K562 (cell line): ENCODE measurements at regions not wholly inside any gene's neighbourhood (a gene's known extent, or its start where the extent isn't known, plus 50 kb on each side); places are given as distances from the start of the nearest gene placed in this dataset.

Experiments used
- ATAC-seq: fragments of 200-7000 bp; cut with Tn5 transposase; 3 replicates; pipeline ENCODE4 v1.9.1; 2020; ENCODE audit warnings: moderate library complexity
- BruUV-seq: library from RNA; stranded (reverse); fragments of 400-500 nt; replicated peaks from 2 replicates; lab custom pipeline; 2021; lab: Mats Ljungman, UMichigan
- CTCF ChIA-PET: fragments of 300-600 bp; formaldehyde crosslinking; extraction: SDS; loops from one replicate; lab custom pipeline; 2021; ENCODE audit warnings: low intra/inter-chr PET ratio; lab: Yijun Ruan, JAX
- POLR2A ChIA-PET: fragments of 300-600, 350-650 bp; sonication (Branson Sonifier 250); formaldehyde crosslinking; extraction: SDS; loops from one replicate; lab custom pipeline; 2021; ENCODE audit warnings: antibody characterized with exemption, inconsistent platforms; lab: Yijun Ruan, JAX
- DNase-seq, 4 experiments: peaks; one replicate each; pipeline versions ENCODE4 v3.0.0 to v3.0.0-alpha.2; 2011 to 2018; ENCODE audit warnings: low spot score in 3 of 4, mixed read lengths in 3 of 4; ENCODE audit errors: extremely low read depth in 1 of 4
- FAIRE-seq: peaks from 2 replicates; lab custom pipeline; 2011; peaks lifted over from hg19 to GRCh38; lab: Jason Lieb, UNC
- H2AFZ ChIP-seq: 2 replicates; pipeline ENCODE4 v1.6.0; 2011; ENCODE audit warnings: low read depth, low read length, control low read depth, inconsistent platforms
- H3K27ac ChIP-seq: fragments of 200-600 bp; 3 replicates; pipeline ENCODE4 v1.8.0; 2011; ENCODE audit warnings: low read depth, mild to moderate bottlenecking, control low read depth, inconsistent platforms, low read length, moderate library complexity, mixed read lengths; ENCODE audit errors: extremely low read depth
- H3K27me3 ChIP-seq, 2 experiments: fragments of 300-600 bp in 1 of 2; 2 replicates in 1 of 2; 3 replicates in 1 of 2; pipeline versions ENCODE4 v1.6.0 to v1.8.0; 2011; ENCODE audit warnings: inconsistent platforms in 2 of 2, low read length in 2 of 2, mild to moderate bottlenecking in 1 of 2, mixed read lengths in 1 of 2, moderate library complexity in 1 of 2; ENCODE audit not compliant: control insufficient read depth in 2 of 2, insufficient read depth in 2 of 2
- H3K36me3 ChIP-seq: fragments of 300-600 bp; 3 replicates; pipeline ENCODE4 v1.8.0; 2011; ENCODE audit warnings: mild to moderate bottlenecking, low read length, inconsistent platforms; ENCODE audit not compliant: control insufficient read depth, insufficient read depth
- H3K4me1 ChIP-seq, 2 experiments: fragments of 200-600 bp in 1 of 2; replicated peaks in 1 of 2; 2 replicates in 1 of 2; 3 replicates in 1 of 2; pipeline versions ENCODE4 v1.5.1 to v1.8.0; 2011; ENCODE audit warnings: inconsistent platforms in 2 of 2, low read length in 2 of 2, mild to moderate bottlenecking in 1 of 2, mixed read lengths in 1 of 2, moderate library complexity in 1 of 2; ENCODE audit not compliant: control insufficient read depth in 2 of 2, insufficient read depth in 2 of 2
- H3K4me2 ChIP-seq: 2 replicates; pipeline ENCODE4 v1.6.1; 2011; ENCODE audit warnings: low read length, control low read depth, inconsistent platforms, mixed read lengths; ENCODE audit not compliant: insufficient read depth
- H3K4me3 ChIP-seq: fragments of 200-600 bp; sonication (generic), shearing (Covaris generic); 2 replicates; pipeline ENCODE4 v1.5.1; 2016; ENCODE audit warnings: control low read depth, inconsistent platforms
- H3K79me2 ChIP-seq: fragments of 200-600 bp; 3 replicates; pipeline ENCODE4 v1.8.0; 2011; ENCODE audit warnings: low read length, inconsistent platforms; ENCODE audit not compliant: control insufficient read depth, insufficient read depth
- H3K9ac ChIP-seq, 2 experiments: 2 replicates each; pipeline versions ENCODE4 v1.6.0 to v1.6.1; 2011; ENCODE audit warnings: low read depth in 2 of 2, low read length in 2 of 2, control low read depth in 1 of 2, inconsistent platforms in 1 of 2, mild to moderate bottlenecking in 1 of 2, mixed read lengths in 1 of 2; ENCODE audit not compliant: insufficient read depth in 1 of 2
- H3K9me1 ChIP-seq: one replicate; pipeline ENCODE4 v1.6.0; 2011; ENCODE audit warnings: inconsistent platforms, mild to moderate bottlenecking, low read length, moderate library complexity; ENCODE audit not compliant: control insufficient read depth, insufficient read depth
- H3K9me3 ChIP-seq: replicated peaks from 2 replicates; pipeline ENCODE4 v1.5.1; 2011; ENCODE audit warnings: low read depth, low read length, inconsistent platforms; ENCODE audit not compliant: control insufficient read depth, insufficient read depth
- H4K20me1 ChIP-seq: replicated peaks from 2 replicates; pipeline ENCODE4 v1.6.1; 2011; ENCODE audit warnings: low read length, inconsistent platforms, mixed read lengths; ENCODE audit not compliant: control insufficient read depth, insufficient read depth
- CHCHD3 ChIP-seq: fragments of 250-450 bp; sonication (Bioruptor Pico); IDR thresholded peaks from 2 replicates; pipeline ENCODE4 v2.1.2; 2022; ENCODE audit warnings: mild to moderate bottlenecking
- PHF8 ChIP-seq: fragments of 200-600 bp; sonication (generic); IDR thresholded peaks from 2 replicates; pipeline ENCODE4 v1.6.1; 2012; ENCODE audit warnings: mixed run types, mild to moderate bottlenecking, inconsistent platforms, low read length, moderate library complexity, borderline replicate concordance
- RBM17 ChIP-seq: fragments of 200-400 bp; formaldehyde crosslinking; IDR thresholded peaks from 2 replicates; pipeline ENCODE4 v1.6.1; 2017; ENCODE audit warnings: low read depth, mild to moderate bottlenecking, low read length, borderline replicate concordance
- SAFB2 ChIP-seq: fragments of 200-400 bp; formaldehyde crosslinking; IDR thresholded peaks from 2 replicates; pipeline ENCODE4 v1.6.1; 2018; ENCODE audit warnings: borderline replicate concordance, low read length, low read depth, moderate library complexity; ENCODE audit not compliant: severe bottlenecking
- SNRNP70 ChIP-seq: fragments of 200-400 bp; formaldehyde crosslinking; optimal IDR thresholded peaks from 2 replicates; pipeline ENCODE3; 2017; ENCODE audit warnings: low read depth, low read length
- SUPT5H ChIP-seq: fragments of 450-650 bp; IDR thresholded peaks from 2 replicates; pipeline ENCODE4 v1.6.1; 2016
- ZNF707 ChIP-seq: fragments of 250-450 bp; sonication (Bioruptor Pico); conservative IDR thresholded peaks from 2 replicates; pipeline ENCODE4 v1.8.0; 2022; ENCODE audit warnings: inconsistent platforms, mild to moderate bottlenecking, moderate library complexity
- WGBS: fragments of 100-300 bp; shearing (Covaris generic); methylation state at CpG from one replicate; pipeline ENCODE4 v1.1.6; 2016; ENCODE audit warnings: low coverage, mixed read lengths; ENCODE audit not compliant: insufficient coverage; ENCODE audit errors: missing lambda C conversion rate; 5-methylcytosine and 5-hydroxymethylcytosine counted together
- in situ Hi-C: fragments of 300-500 bp; cut with MboI; formaldehyde crosslinking; loops from 4 replicates; pipeline ENCODE4 v1.15.0; 2018; ENCODE audit warnings: inconsistent platforms, mixed read lengths
- intact Hi-C: fragments of 100-400 bp; cut with micrococcal nuclease; formaldehyde crosslinking; loops from 2 replicates; pipeline ENCODE4 v1.14.2; 2022
- TF ChIP-seq, protein P1 (sequence below), 2 experiments: fragments of 450-650 bp; conservative IDR thresholded peaks; 2 replicates each; pipeline ENCODE4 v1.6.1; 2017; ENCODE audit warnings: mild to moderate bottlenecking in 2 of 2, moderate library complexity in 2 of 2
- TF ChIP-seq, protein P2 (sequence below): fragments of 450-650 bp; formaldehyde crosslinking; IDR thresholded peaks from 2 replicates; pipeline ENCODE4 v1.4.0; 2020; ENCODE audit warnings: mild to moderate bottlenecking, mixed read lengths
- TF ChIP-seq, protein P3 (sequence below): IDR thresholded peaks from 2 replicates; pipeline ENCODE4 v1.6.1; 2011; ENCODE audit warnings: borderline replicate concordance, low read depth, mild to moderate bottlenecking, moderate library complexity, low read length; ENCODE audit not compliant: insufficient read depth, poor library complexity, severe bottlenecking
- TF ChIP-seq, protein P4 (sequence below): sonication (generic); formaldehyde crosslinking; IDR thresholded peaks from 2 replicates; pipeline ENCODE4 v1.8.0; 2022; ENCODE audit warnings: mild to moderate bottlenecking, missing genetic modification reagents

DNA sequence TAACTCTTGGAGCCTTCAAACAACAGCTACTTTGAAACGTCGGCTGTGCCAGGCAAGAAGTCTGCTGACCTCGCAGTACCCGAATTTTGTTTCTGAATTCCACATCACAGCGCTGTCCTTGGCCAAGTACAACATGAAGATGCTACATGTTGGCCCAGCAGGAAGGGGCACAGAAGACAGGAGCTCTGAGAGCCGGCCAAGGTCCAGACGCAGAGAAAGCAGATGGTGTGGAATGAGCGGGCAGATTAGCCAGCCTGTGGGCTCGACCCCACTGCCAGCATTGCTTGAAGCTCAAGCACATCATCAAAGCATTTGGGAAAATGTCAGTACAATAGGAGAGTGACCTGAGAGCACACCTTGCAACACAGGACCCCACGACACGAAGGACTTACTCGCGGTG lies 64.5 kb downstream of the FZD10 start:
- no peak for FAIRE-seq
- Histone ChIP-seq H3K4me3 (no peak overlapping the region), H3K36me3 (no peaks in the 10 kb centered on the region), H2AFZ (no peak overlapping the region), H3K9me1 (no peaks in the 10 kb centered on the region), H3K4me1 (no peaks in the 10 kb centered on the region), H4K20me1 (no peaks in the 10 kb centered on the region), H3K79me2 (no peaks in the 10 kb centered on the region), H3K9me3 (no peaks in the 10 kb centered on the region; the same call in 1 of the 2 replicates), H3K27me3 (peaks cover 3 to 4% of the 10 kb centered on the region in 2 experiments; a peak in 1 of 5 replicates), H3K4me2 (no peak overlapping the region), H3K27ac (no peak overlapping the region), H3K9ac (no peak overlapping the region)
- BruUV-seq = no TSS peak
- ATAC-seq = no peak
- intact Hi-C loops (no loop called here), in situ Hi-C loops (no loop called here)
- ChIA-PET POLR2A (no interaction called here), CTCF (no interaction called here)
- WGBS = under 1% methylated on average over 13 of the region's 13 CpGs
- no peak for DNase-seq
- TF ChIP-seq SUPT5H = no peak
- TF ChIP-seq, protein P1, sequence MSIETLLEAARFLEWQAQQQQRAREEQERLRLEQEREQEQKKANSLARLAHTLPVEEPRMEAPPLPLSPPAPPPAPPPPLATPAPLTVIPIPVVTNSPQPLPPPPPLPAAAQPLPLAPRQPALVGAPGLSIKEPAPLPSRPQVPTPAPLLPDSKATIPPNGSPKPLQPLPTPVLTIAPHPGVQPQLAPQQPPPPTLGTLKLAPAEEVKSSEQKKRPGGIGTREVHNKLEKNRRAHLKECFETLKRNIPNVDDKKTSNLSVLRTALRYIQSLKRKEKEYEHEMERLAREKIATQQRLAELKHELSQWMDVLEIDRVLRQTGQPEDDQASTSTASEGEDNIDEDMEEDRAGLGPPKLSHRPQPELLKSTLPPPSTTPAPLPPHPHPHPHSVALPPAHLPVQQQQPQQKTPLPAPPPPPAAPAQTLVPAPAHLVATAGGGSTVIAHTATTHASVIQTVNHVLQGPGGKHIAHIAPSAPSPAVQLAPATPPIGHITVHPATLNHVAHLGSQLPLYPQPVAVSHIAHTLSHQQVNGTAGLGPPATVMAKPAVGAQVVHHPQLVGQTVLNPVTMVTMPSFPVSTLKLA (conservative IDR thresholded peaks at IDR 0.05) = no peak
- no peak for TF ChIP-seq CHCHD3 (CRISPR knock-in tag)
- no peak for TF ChIP-seq SNRNP70
- TF ChIP-seq, protein P2, sequence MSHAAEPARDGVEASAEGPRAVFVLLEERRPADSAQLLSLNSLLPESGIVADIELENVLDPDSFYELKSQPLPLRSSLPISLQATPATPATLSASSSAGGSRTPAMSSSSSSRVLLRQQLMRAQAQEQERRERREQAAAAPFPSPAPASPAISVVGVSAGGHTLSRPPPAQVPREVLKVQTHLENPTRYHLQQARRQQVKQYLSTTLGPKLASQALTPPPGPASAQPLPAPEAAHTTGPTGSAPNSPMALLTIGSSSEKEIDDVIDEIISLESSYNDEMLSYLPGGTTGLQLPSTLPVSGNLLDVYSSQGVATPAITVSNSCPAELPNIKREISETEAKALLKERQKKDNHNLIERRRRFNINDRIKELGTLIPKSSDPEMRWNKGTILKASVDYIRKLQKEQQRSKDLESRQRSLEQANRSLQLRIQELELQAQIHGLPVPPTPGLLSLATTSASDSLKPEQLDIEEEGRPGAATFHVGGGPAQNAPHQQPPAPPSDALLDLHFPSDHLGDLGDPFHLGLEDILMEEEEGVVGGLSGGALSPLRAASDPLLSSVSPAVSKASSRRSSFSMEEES = no peak
- TF ChIP-seq ZNF707 = no peak
- no peak for TF ChIP-seq RBM17
- TF ChIP-seq PHF8 = no peak
- TF ChIP-seq, protein P3, sequence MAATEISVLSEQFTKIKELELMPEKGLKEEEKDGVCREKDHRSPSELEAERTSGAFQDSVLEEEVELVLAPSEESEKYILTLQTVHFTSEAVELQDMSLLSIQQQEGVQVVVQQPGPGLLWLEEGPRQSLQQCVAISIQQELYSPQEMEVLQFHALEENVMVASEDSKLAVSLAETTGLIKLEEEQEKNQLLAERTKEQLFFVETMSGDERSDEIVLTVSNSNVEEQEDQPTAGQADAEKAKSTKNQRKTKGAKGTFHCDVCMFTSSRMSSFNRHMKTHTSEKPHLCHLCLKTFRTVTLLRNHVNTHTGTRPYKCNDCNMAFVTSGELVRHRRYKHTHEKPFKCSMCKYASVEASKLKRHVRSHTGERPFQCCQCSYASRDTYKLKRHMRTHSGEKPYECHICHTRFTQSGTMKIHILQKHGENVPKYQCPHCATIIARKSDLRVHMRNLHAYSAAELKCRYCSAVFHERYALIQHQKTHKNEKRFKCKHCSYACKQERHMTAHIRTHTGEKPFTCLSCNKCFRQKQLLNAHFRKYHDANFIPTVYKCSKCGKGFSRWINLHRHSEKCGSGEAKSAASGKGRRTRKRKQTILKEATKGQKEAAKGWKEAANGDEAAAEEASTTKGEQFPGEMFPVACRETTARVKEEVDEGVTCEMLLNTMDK = no peak
- TF ChIP-seq, protein P4, sequence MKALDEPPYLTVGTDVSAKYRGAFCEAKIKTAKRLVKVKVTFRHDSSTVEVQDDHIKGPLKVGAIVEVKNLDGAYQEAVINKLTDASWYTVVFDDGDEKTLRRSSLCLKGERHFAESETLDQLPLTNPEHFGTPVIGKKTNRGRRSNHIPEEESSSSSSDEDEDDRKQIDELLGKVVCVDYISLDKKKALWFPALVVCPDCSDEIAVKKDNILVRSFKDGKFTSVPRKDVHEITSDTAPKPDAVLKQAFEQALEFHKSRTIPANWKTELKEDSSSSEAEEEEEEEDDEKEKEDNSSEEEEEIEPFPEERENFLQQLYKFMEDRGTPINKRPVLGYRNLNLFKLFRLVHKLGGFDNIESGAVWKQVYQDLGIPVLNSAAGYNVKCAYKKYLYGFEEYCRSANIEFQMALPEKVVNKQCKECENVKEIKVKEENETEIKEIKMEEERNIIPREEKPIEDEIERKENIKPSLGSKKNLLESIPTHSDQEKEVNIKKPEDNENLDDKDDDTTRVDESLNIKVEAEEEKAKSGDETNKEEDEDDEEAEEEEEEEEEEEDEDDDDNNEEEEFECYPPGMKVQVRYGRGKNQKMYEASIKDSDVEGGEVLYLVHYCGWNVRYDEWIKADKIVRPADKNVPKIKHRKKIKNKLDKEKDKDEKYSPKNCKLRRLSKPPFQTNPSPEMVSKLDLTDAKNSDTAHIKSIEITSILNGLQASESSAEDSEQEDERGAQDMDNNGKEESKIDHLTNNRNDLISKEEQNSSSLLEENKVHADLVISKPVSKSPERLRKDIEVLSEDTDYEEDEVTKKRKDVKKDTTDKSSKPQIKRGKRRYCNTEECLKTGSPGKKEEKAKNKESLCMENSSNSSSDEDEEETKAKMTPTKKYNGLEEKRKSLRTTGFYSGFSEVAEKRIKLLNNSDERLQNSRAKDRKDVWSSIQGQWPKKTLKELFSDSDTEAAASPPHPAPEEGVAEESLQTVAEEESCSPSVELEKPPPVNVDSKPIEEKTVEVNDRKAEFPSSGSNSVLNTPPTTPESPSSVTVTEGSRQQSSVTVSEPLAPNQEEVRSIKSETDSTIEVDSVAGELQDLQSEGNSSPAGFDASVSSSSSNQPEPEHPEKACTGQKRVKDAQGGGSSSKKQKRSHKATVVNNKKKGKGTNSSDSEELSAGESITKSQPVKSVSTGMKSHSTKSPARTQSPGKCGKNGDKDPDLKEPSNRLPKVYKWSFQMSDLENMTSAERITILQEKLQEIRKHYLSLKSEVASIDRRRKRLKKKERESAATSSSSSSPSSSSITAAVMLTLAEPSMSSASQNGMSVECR (CRISPR knock-in tag) = no peak
- no peak for TF ChIP-seq SAFB2
